ENCODE measurements at regions not wholly inside any gene's neighbourhood (a gene's known extent, or its start where the extent isn't known, plus 50 kb on each side); places are given as distances from the start of the nearest gene placed in this dataset.

DNA sequence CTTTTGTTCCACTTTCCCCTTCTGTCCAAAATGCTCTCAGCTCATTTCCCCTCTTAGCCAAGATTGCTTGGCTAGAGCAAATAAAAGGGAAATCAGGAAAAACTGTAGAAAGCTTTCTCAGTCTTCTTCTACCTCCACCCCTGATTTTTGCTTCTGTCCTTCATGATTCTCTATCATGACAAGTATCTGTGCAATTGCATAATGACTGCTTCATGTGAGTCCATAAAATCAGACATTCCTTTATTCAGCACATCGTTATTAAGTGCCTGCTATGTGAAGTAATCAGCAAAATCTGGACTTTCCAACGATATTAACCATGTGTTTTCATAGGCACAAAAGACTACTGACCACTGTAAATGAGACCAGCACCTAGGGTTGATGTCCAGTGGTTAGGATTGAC, 321.5 kb upstream of the CBLB start:
- no peak for TF ChIP-seq TAF1 (IDR thresholded peaks at IDR 0.05; ENCODE audit: borderline replicate concordance, low read depth, low read length)
- no peak for TF ChIP-seq POLR2A (IDR thresholded peaks at IDR 0.05; ENCODE audit: low read depth, low read length)

Measured in GM12892 (cell line).